Cortex of kidney (tissue), 1 donor: ENCODE measurements at regions not wholly inside any gene's neighbourhood (a gene's known extent, or its start where the extent isn't known, plus 50 kb on each side); places are given as distances from the start of the nearest gene placed in this dataset.
"Not testable (repeated sequence)": the region's sequence is repeated elsewhere in the genome, so short reads cannot be mapped to it uniquely, and the experiment has no call there.

Experiments used
- DNase-seq: peaks from one replicate; lab custom pipeline; 2025; lab: John Stamatoyannopoulos, UW

DNA sequence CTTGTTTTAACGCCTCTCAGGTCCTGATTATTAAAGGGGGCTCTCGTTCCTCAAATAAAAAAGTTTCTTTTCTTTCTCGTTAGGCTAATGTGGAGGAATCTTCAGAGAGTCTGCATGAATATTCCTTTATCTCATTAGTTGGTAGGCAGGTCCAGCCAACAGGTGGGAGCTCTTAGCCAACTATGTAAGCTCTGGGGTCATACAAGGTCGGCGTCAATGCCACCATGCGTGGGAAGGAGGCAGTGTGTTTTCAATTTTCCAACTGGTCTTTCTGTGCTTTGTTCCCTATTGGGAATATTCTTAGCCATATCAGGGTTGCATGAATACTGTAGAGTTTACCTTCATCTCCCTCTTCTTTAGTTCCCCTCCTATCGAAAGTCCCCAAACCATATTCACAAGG is 118.5 kb upstream of the SVIL start:
- no peak for DNase-seq

GRCh38 chr10:29751684-29752083 is 116.9 kb upstream of the SVIL start:
- DNase-seq: no peak

DNA sequence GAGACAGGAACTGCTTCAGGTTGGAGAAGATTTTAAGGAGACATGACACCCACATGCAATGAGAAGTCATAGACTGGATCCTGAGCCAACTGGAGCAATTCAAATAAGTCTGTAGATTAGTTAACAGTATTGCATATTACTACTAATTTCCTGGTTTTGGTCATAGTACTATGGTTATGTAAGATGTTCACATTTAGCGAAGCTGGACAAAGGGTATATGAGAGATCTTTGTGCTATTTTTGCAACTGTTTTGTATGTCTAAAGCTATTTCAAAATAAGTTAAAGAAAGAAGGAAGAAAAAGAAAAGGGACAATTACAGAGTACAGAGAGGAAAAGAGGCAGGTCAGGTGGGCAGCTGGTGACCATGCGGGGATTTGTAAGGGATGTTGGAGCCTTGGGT is 116.5 kb upstream of the SVIL start:
- no peak for DNase-seq

- no peak for DNase-seq
These were observed 114.4 kb upstream of the SVIL start for GRCh38 chr10:29749150-29749549.

DNA sequence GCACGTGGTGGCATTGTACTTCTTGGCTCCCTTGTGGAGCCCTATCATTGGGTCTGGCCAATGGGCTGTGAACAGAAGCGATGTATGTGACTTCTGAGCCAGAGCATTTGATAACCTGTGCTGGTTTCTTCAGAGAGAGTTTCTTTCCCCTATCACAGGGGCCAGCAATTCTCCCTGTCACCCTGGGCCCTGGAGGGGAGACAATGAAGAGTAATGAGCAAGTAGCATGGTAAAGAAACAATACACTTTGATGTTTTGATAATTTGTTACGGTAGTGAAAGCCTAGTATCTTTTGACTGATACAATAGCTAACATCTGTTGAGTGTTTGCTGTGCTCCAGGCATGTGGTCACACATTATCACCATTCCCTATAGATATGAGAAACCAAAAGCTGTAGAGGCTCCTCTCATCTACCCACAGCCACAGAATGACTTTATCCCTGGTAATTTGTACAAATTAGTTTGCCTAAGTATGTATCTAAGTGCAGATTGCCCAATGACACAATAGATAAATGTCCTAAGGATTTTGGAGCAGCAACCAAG is 113.4 kb upstream of the SVIL start:
- DNase-seq: no peak

- DNase-seq: no peak
These were observed 111.5 kb upstream of the SVIL start for GRCh38 chr10:29746080-29746797.

GRCh38 chr10:29740981-29741545 is 106.3 kb upstream of the SVIL start:
- DNase-seq: no peak

DNA sequence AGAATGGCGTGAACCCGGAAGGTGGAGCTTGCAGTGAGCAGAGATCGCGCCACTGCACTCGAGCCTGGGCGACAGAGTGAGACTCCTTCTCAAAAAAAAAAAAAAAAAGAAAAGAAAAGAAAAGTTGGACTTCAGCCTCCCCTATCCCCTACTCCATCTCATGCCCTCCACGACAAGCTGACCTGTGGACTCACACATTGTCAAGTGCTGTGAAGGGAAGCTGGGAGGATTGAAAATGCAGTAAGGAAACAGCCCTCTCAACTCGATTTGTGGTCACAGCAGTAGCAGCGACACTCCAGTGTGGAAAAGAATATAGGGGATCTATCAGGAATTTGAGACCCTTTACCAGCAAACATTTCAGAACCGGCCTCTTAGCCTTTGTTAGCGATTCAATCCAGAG is 103.6 kb upstream of the SVIL start:
- DNase-seq: no peak

DNA sequence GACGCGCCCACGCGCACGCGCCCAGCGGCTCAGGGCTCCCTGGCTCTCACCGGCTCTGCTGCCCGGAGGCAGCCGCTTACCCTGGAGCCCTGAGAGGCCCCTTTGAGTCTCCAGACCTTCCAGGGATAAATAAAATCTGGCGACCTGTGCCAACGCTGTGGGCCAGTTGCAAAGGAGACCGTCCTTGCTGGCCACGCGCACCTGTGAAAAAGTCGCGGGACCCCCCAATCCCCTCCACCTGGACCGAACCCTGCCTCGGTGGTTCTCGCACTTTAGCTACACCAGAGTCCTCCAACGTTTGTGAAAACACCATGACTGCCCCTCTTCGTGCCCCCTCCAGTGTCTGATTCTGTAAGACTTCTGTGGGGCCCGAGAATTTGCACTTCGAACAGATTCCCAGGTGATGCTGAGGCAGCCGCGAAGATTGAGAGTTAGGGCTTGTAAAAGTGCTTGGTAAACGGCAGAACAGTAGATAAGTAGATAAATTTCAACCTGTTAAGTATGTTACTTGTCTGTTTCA is 102.4 kb upstream of the SVIL start:
- no peak for DNase-seq

DNA sequence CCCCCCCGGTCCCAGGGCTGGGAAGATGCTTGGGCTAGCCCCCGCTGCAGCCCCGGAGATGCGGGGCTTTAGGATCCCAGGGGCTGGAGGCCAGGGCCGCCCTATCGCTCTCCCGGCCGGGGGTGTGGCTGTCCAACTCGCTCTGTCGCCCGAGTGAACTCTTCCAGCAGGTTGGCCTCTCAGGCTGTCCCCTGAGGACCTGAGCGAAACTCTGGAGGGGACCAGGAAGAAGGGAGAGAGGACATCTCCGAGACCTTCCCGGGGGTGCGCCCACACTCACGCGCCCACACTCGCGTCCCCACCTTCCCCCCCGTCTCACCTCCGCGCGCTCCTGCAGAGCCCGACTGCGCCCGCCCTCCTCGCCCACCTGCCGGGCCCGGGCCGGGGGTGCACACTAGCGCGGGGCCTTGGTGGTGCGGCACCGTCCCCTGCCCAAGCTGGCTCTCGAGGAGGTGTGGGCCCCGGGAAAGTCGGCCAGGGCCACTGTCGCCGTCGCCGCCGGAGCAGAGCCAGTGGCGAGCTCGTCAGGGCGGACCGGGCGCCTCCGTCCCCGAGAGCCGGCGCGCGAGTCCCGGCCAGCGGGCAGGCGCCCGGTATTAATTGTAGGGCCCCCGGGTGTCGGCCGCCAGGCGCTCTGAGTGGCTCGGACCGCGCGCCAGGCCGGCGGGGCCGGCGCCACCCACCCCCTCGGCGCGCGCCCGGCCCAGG is 101.7 kb upstream of the SVIL start:
- no peak for DNase-seq

- peak; percentile 60 for DNase-seq
These were observed 101.0 kb upstream of the SVIL start for GRCh38 chr10:29735628-29736365.

DNA sequence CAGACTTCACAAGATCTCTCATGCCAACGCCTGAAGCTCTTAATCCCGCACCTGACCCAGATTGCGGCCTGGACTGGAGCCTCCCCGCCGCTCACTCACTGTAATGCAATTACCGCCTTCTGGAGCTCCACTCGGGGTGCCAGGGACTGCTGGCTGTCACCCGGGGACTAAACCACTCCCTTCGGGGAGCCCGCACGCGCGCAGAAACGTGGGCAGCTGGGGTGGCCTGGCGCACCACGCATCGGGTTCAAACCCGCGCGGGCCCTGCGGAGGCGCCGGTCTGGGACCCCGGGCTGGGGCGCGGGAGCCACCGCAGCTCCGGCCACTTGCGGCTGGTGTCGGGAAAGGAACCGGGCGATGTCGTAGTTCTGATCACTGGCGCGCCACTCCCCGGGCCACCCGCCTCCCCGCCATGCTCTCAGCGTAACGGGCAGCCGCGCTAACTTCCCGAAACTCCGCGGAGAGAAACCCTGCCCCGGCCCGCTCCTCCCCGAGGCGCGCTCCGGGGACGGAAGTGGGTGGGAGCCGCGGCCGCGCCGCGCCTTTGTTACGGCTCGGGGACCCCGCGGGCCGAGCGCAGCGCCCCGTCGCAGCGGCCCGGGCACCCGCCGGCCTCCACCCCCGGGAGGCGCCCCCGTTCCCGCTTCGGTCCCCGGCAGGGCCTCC is 100.3 kb upstream of the SVIL start:
- no peak for DNase-seq

DNA sequence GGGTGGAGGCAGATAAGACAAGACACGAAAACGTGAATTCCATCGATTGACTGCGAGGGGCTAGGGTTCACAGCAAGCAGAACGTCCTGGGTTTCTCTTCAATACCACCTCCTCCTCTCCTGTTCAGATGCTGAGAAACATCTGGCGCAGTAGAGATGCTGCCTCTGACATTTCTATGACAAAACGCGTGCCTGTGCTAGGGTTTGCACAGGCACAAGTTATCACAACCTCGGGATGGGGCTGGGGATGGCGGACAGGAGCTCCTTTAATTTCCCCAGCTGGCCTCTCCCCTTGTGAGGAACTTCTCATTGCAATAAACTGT is 99.8 kb upstream of the SVIL start:
- no peak for DNase-seq

GRCh38 chr10:29733323-29733722 is 98.6 kb upstream of the SVIL start:
- no peak for DNase-seq

- DNase-seq: no peak
These were observed 98.1 kb upstream of the SVIL start for GRCh38 chr10:29732918-29733317.

- DNase-seq: no peak
These were observed 97.0 kb upstream of the SVIL start for GRCh38 chr10:29731760-29732159.

DNA sequence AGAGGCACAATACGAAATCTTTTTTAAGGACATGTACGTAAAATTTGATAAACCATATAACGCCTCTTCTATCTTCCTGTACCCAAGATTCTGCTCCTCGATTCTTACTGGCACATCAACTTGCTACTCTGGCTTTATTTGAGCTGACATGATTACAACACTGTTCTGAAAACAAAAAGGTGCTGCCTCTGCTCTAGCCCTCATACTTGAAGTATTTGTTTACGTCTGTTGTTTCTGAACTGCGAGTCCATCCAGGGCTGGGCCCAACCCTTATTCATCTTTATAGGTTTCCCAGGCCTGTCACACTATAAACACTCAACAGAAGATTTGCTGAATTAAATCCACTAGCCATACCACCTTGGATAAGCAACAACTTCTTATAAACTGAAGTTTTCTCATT is 96.2 kb upstream of the SVIL start:
- no peak for DNase-seq

GRCh38 chr10:29730458-29730857 is 95.7 kb upstream of the SVIL start:
- DNase-seq: no peak

DNA sequence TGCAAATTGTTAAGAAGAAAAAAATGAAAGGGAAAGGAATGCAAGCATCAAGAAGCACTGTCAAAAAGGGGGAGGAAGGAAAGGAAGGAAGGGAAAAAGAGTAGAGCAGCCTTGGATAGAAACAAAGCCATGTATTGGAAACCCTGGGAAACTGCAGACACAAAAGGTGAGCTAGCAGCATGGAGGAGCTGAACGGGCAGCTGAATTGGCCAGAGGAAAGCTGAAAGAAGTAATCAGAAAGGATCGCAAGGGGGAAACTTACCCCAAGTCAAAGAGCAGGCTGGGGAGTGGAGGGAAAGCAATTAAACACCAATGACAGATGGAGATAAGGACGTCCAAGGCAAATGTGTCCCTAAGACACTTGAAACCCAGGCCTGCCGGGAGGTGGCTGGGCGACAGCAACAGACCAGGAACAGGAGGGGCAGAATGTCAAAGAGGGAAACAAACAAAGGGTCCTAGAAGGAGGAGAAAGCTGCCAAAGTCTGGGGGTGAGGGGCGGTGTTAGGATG is 93.8 kb upstream of the SVIL start:
- no peak for DNase-seq

- not testable (repeated sequence) for DNase-seq
These were observed 91.2 kb upstream of the SVIL start for GRCh38 chr10:29725927-29726326.

DNA sequence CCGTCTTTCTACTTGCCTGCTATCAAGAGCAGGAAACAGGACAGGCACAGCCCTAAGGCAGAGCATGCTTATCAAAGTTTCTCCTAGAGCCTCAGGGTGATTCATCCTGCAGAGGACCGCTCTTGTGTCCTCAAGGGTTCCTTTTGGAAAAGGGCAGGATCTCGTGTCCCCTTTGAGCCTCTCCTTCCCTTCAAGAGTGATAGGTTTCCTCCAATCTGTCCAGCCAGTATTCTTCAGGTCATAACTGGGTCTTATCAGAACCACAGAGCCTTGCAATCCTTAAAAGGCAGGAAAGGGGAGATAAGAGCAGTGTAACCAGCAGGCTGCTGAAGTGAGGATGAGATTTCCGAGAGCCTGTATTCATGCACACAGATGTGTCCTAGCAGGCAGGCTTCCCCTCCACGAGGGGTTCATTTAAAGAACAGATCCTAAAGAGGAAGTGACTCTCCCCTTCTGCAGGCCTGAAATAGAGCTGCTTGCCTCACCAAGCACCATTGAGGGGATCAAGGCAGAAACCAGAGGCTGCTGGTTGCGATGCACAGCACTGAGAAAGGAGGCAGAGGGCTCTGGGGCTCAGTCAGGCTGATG is 90.5 kb upstream of the SVIL start:
- DNase-seq: no peak
